Stimulated activated CD4-positive, alpha-beta T cell treated with anti-CD3 and anti-CD28 coated beads, TNF-alpha, amount 100 ng/mL, for 24 hours (primary cell): ENCODE measurements at regions not wholly inside any gene's neighbourhood (a gene's known extent, or its start where the extent isn't known, plus 50 kb on each side); places are given as distances from the start of the nearest gene placed in this dataset.
"Not testable (repeated sequence)": the region's sequence is repeated elsewhere in the genome, so short reads cannot be mapped to it uniquely, and the experiment has no call there.

ENCODE experiments used
- DNase-seq, 3 experiments: peaks; one replicate each; pipeline ENCODE4 v3.0.0-alpha.2; 2020; ENCODE audit warnings: low read depth in 3 of 3

DNA sequence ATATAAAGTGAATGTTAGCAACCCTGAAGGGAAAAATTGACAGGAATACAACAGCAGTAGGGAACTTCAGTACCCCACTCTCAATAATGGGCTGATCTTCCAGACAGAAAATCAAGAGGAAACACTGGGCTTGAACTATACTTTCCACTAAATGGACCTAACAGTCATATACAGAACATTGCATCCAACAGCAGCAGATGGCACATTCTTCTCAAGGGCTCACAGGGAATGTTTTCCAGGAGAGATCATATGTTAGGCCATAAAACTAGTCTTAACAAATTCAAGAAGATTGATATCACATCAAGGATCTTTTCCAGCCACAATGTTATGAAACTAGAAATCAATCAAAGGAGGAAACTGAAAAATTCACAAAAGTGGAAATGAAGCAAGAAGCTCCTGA lies 252.1 kb downstream of the GADD45G start:
- DNase-seq = not testable (repeated sequence)

DNA sequence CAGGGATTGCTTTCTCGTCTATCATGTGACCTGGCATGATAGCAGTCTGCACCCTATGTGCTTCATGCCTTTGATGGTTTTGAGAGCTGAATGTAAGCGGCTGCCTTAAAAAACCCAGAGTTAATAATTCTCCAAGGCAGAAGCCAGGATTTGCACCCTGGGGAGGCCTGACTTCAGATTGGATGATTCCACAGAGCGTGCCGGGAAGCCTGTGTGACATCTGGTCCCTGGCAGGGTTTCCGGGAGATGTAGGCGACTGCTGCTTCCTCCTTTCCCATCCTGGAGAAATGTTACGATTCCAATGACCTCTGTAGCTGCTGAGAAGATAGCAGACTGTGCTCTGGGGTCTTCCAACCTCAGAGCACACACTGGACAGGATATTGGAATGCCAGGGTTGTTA lies 255.0 kb downstream of the GADD45G start:
- not testable (repeated sequence) for DNase-seq

DNA sequence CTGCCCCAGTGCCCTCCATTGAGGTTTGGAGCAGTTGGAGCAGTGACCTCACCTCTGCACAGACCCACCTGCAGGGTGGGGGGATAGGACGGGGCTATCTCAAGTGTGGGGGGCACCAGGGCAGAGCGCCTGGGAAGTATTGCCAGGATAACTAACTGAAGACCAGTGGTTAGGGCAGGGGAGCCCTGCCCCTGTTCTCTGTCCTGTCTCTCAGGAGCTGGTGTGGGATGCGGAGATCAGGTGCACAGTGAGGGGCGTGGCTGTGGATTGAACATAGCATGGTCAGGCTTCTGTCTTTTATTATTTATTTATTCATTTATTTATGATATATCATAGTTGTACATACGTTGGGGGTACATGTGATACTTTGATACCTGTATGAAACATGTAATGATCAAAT lies 256.6 kb downstream of the GADD45G start:
- DNase-seq = not testable (repeated sequence)

DNA sequence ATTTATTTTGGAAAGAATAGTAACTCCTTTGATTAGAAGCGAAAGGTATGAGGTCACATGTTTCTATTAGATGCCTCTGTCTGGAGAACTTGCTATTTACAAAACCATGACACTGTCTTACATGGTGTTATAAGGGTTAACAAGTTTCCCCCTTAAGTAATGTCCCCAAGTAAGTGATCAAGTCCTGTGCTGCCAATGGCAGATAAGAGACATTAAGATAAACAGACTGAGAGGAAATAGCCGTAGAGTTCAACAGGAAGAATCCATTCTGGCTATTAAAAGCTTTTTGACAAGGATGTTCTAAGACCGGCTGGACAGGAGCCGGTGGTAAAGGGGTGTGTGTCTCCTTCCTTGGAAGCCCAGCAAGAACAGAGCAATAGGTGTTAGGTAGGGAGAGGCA lies 257.5 kb downstream of the GADD45G start:
- DNase-seq = no peak

DNA sequence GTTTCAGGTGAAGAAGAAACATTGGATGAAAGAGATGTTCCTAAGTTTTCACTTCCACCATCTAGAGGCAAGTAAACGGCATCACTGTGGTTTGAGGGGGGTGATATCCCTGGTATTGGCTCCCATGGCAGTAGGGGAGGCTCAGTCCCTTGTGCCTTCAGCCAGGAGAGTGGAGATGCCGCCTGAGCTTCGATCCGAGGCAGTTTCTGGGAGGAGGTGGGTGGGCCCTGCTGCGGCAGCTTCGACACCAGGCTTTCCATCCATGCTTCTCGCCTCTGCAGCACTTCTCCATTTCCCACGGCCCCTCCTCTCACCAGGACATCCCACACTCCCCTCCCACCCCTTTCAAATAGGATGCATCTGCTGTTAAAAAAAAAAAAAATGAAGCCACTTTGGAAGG lies 258.3 kb downstream of the GADD45G start:
- DNase-seq = no peak

DNA sequence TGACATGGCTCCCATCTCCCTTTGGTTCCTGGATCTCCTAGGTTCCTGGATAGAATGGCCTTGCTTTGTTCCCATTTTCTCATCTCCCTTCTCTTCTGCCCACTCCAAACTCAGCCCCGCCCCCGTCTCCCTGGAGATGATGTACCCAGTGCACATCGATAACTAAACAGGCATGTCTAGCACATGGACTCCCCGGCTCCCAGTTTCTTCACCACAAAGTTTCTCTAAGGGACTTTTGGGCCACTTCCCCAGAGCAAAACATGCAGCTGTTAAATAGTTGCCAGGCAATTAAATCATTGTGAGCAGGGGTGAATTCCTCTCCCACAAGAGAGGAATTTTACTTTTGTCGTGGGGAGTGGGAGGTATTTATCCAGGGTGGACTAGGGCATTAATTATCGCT lies 259.0 kb downstream of the GADD45G start:
- DNase-seq = no peak

DNA sequence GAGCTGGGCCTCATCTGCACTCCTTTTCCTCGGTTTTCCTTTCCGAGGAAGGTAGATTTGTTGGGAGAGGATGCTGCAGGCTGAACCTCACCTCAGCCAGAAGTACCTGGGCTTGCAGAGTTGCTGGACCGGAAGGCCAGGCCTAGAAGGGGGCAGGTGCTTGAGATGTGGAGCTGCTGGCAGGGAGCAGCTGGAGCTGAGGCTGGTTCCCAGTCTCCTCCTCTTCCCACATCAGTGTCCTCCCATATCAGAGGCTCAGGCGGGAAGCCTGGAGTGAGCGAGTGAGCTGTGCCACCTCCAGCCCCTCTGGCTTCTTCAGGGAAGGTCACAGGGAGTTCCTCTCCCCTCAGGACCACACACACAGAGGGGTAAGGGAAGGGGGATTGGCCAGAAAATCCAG lies 259.4 kb downstream of the GADD45G start:
- DNase-seq = no peak

DNA sequence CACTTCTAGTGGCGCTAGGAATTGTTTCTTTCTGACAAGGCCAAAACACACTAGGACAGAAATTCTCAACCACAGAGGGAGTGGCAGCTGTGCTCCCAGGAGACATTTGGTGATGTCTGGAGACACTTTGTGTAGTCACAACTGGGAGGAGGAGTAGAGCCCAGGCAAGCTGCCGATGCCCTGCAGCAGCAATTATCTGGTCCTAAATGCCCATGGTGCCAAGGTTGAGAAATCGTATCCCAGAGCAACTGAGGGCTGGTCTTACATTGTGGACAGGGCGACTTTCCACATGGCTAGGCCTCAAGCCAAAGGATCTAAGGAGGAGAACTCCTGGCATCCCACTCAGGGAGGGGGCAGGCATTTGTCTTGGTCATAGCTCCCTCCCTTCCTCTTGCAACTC lies 259.9 kb downstream of the GADD45G start:
- DNase-seq = no peak

DNA sequence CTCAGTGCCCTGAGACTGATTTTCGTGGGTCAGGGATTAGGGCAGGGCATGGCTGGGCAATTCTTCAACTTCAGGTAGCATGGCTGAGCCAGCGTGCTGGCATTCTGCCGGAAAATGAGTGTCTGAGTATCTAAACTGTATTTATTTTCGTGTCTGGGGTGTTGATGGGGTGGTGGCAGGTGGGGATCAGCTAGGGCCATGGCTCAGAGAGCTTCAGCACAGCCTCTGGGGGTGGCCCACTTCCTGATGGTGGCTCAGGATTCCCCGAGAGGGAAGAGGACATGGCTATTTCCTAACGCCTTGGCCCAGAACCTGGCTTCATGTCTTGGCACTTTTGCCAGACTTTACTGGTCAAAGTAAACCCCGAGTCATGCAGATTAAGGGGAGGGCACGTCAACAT lies 260.5 kb downstream of the GADD45G start:
- no peak for DNase-seq

DNA sequence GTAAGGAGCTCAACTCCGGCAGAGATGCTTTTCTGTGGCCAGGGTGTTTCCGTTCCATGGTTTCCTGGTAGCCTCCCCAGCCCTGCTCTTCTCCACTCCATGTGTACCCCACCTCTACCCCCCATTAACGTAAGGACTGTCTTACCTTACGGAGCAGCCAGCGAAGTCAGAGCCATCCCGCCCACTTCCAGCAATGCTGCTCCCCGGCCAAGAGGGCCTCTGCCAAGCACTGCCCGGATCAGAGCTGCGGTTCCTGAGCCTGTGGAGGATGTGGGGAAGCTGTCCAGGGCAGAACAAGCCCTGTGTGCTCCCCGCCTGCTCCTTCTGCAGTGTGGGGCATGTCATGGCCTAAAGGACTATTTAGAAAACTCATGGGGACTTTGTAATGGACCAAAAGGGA lies 261.2 kb downstream of the GADD45G start:
- DNase-seq = no peak

DNA sequence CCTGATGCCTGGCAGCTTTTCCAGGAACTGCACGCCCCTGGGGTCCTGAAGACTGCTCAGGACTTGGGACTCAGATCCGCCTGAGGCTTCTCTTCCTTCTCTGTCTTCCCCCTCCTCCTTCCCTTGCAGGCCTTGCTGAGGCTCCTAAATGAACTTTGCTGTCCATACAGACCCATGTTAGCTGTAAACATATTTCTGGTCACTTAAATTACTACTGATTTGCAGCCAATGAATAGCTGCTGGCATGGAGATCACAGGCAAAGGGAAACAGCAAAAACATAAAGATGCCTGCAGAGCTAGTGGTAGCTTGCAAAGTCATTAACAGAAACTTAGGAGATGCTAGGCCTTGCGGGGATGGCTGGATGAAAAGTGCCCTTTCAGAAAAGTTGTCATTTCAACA lies 261.9 kb downstream of the GADD45G start:
- no peak for DNase-seq

DNA sequence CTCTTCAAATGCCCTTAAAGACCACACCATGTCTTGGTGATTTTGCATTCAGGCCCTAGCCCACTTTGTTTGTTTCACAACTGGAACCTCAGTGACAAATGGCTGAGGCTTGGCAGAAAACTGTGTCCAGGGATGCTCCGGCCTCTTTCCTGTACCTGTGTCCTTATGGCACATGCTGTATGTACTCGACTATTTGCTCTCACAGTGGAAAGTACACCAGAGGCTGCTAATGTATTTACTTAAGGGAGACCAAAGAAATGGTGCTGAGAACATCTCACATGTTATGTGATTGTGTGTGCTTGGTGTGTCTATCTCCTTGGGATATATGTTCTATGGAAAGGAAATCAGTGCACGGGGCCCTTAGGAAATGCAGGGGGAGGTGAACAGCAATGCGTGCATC lies 263.3 kb downstream of the GADD45G start:
- no peak for DNase-seq

DNA sequence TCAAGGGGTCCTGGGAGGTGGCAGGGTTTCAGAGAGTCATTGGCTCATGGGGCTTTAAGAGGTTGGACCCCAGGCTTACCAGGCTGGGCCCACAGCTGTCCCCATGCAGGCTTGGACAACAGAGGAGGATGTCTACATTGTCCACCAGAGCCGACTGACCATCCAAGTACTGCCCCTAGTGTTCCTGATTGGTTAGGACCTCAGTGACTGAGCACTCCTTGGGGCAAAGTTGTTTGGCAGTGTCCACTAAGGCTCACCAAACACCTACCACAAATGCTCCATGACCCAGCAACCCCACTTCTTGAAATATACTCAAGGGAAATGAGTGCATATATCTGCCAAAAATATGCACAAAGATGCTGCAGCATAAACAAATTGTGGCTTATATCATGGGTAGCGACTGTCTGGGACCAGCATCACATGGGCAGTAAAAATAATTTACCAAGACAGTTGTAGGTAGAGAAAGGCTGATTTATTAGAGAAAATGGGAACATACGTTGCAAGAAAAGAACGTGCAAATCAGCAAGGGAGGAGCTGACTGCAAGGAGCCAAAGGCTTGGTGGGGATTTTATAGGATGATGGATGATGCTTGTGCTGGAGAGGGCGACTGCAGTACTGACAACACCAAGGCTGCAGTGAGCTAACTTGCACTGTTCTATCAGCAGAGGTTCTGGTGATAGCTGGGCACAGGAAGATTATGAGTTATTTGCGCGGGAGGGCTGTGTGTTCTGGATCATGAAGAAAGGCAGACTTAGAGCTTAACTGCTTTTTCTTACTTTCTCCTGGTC lies 265.2 kb downstream of the GADD45G start:
- no peak for DNase-seq

DNA sequence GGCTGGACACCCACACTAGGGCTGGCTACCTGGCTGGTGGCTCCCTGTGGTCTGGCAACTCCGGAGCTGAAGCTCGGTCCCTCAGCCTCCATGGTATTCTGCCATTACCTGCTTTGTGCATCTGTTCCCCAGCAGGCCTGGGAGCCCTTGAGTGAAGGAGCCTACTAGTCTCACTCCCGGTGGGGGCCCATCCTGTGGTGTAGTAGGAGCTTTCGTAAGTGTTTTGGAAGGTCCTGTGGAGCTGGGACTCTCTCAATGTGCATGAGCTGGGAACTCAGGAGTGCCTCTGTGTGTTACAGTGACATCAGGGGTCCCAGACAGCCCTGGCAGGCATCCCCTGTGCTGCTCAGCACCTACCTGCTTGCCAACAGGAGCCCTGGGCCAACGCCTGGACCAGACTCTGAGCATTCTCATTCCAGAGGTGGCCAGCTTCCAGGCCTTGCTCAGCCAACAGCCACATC lies 267.1 kb downstream of the GADD45G start:
- no peak for DNase-seq

DNA sequence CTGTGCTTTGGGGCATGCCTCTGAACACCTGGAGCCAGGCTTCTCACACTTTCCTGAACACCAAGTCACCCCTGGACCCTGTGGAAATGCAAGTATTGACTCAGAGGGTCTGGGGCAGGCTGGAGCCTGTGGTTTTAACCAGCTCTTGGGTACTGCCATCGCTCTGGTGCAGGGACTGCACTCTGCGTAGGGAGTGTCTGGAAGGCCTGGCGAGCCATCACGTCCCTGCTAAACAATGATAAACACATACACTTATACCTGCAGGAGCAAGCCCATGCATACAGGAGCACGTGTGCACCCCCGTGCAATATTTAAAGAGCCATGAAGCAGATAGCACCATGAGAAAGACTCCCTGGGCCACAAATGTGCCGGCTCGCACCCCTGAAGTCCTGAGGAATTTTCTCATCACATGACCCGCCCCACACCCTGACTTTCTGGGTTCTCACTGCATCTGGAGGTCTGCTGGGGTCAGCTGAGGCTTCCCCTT lies 267.7 kb downstream of the GADD45G start:
- DNase-seq = no peak

DNA sequence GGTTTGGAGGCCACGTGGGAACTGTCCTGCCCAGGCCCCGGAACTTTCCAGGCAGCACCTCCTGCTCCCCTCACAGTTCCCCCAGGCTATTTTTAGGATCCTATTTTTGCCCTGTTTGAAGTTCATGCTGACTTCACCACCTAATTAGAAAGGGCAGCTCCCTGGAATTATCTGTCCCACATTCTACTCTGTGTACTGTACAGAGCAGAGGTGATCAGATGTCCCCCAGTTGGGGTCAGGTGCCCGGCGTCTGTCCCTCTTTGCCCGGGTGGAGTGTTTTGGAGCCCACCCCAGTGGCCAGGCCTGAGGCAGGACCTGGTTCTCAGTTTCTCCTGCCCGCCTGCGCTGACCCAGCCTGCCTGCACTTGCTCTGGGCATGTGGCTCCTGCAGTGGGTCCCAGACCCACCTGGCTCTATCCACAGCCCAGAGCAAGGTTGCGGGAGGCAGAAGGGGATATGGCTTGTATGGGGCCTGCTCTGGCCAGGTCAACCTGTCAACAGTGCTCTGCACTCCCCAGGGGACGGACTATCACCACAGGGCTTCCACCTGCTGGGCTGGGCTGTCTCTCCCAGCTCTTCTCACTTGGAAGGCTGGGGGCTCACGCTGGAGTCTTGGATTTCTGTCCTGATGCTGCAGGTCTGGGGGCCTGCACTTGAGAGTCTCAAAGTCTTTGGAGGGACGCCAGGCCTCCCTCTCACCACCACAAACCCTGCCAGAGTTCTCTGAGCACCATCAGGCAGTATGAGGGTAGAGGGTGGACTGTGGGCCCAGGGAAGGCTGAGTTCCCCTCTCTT lies 268.3 kb downstream of the GADD45G start:
- no peak for DNase-seq

DNA sequence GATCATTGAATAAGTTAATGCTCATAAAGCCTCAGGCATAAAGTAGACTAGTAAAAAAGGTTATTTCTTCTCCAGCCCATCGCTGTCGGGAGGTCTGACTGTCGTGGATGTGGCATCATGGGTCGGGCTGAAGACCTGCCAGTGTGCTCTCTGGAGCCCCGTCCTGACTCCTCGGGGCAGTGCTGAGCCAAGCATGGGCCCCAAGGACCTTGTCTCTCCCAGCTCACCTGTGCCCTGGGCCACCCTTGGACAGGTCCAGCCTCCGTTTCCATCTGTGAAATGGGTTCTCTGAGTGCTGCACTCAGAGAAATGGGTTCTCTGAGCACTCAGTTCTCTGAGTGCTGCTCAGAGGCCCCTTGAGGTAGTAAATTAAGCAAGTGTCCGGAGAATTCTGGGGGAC lies 269.0 kb downstream of the GADD45G start:
- DNase-seq = no peak

DNA sequence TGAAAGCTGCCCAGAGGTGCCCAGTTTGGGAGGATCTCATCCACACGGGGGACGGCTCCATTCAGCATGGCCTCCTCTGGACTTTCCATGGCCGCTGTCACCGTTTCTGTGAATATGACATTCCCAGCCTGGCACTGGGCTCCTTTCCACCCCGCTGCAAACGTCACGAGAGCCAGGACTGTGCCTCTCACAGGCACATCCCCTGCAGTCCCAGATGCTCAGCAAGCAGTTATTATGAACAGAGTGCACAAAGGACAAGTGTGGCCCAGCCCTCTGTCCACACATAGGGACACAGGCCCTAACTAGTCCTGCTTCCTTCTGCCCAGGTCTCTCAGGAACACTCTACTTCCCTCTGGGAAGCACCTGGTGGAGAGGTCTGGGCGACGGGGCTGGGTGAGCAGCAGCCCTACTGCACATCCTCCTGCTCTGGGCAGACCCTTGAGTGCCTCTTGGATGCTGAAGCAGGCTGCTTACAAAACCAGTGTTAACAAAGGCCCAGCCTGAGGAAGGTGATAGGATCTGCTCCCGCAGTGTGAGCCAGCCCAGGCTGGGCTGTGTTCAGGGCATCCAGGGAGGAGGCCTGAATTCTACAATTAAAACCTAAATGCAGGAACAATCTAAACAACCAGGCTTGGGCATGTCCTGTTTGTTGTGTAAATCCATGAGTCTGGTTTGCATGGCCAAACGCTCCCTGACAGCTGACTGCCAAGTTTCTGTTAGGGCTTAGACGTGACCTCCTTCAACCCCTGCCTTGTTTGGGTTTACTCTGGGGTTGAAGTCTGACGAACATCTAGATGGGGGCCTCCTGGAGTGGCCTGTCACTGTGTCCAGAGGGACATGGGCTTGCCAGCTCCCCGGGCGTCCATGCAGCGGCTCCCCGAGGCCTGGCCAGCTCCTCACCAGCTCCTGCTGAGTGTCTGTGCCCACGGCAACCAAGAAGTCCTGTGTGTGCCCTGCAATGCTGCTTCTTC lies 269.8 kb downstream of the GADD45G start:
- no peak for DNase-seq

DNA sequence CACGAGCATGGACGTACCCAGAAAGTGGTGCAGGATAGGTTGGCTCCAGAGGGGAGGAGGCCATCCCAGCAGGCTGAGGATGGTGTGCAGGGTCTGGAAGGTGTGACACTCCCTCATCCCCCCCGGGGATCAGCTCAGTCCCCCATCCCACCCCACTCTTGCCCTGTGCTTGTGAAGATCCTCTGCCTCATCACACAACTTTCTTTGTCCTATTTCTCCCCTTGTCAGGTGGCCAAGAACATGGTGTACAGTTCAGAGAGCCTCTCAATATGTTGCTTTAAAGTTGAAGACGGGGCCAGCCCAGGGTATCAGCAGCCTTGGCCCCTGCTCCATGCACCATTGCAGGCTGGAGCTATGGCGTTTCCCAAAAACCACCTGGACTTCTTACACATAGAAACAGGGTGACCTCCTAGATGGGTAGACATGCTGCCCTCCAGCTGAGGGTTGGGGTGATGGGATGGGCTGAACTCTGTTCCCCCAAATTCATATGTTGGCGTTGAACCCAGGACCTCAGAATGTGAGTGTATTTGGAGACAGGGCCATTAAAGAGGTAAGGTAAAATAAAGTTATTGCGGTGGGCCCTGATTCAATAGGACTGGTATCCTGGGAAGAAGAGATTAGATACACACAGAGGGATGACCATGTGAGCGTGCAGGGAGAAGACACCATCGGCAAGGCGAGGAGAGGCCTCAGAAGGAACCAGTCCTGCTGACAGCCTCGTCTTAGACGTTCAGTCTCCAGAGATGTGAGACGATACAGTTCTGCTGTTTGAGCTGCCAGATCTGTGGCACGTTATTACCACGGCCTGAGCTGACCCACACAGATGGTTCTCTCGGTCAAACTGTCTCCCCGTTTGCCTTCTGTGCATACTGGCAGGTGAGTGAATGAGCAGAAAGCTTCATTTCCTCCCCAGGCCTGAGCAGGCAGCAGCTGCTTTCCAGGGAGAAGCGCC lies 272.5 kb downstream of the GADD45G start:
- DNase-seq = no peak

DNA sequence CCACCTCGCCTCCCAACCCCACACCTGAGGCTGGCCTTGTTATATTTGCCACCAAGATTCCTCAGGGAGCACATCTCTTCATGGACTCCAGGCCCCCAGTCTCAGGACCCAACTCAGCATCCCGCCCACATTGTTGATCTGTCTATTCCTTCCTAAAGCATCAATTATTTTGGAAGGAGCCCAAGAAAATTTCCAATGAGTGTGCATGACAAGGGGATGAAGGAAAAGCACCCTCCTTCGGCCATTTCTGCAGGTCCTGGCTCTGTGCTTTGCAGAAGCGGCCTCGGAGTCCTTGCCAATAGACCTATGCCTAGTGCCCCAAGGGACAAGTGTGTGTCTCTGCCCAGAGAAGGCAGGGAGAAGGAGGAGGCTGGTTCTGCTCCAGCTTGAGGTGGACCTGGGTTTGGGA lies 273.2 kb downstream of the GADD45G start:
- no peak for DNase-seq

DNA sequence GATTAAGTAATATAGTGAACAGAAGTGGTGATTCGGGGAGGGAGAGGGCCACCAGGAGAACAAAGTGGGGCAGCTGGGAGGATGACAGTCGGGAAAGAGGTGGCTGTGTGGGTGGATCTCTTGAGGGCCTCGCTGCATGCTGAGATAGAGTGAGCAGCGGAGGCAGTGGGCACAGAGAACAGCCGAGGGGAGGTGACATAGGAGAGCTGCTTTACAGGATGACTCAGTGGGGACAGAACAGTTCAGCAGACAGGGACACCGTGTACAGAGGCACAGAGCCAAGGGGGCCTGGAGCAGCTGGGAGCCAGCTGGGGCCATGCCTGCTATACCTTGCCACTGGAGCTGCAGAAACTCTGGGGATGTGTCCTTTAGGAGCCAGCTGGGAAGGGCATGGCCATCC lies 273.9 kb downstream of the GADD45G start:
- DNase-seq = no peak
